ENCODE measurements at regions not wholly inside any gene's neighbourhood (a gene's known extent, or its start where the extent isn't known, plus 50 kb on each side); places are given as distances from the start of the nearest gene placed in this dataset.
"Not testable (repeated sequence)": the region's sequence is repeated elsewhere in the genome, so short reads cannot be mapped to it uniquely, and the experiment has no call there.

DNA sequence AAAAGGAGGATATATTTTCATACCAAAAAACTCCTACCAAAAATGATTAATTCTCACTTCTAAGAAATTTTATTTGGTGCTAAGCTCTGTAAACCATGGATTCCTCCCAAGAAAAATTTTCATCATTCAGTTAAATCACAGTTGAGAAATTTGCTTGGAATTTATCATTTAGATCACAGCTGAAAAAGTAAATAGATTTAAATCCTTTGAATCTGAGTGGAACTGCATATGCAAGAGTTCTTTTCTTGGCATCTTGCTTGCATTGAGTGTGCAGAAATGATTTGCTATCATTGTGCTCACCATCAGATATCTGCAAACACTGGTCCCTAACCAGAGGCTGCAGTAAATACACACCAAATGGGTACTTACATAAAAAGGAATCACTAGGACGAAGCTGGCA is 836.1 kb upstream of the CDH6 start:
- H3K36me3 ChIP-seq = no peaks in the 10 kb centered on the region
- H3K4me3 ChIP-seq = no peak overlapping the region
- H3K4me1 ChIP-seq (ENCODE audit: low read depth) = no peaks in the 10 kb centered on the region
- no peak overlapping the region for H3K27ac ChIP-seq
- H3K9me3 ChIP-seq (ENCODE audit: low read depth) = no peaks in the 10 kb centered on the region
- TF ChIP-seq, protein P1, sequence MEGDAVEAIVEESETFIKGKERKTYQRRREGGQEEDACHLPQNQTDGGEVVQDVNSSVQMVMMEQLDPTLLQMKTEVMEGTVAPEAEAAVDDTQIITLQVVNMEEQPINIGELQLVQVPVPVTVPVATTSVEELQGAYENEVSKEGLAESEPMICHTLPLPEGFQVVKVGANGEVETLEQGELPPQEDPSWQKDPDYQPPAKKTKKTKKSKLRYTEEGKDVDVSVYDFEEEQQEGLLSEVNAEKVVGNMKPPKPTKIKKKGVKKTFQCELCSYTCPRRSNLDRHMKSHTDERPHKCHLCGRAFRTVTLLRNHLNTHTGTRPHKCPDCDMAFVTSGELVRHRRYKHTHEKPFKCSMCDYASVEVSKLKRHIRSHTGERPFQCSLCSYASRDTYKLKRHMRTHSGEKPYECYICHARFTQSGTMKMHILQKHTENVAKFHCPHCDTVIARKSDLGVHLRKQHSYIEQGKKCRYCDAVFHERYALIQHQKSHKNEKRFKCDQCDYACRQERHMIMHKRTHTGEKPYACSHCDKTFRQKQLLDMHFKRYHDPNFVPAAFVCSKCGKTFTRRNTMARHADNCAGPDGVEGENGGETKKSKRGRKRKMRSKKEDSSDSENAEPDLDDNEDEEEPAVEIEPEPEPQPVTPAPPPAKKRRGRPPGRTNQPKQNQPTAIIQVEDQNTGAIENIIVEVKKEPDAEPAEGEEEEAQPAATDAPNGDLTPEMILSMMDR (IDR thresholded peaks at IDR 0.05; ENCODE audit: low read depth, low read length) = no peak
- DNase-seq (ENCODE audit: low read depth in 1 of 2, low spot score in 1 of 2) = no peak
- H3K27me3 ChIP-seq = no peaks in the 10 kb centered on the region

DNA sequence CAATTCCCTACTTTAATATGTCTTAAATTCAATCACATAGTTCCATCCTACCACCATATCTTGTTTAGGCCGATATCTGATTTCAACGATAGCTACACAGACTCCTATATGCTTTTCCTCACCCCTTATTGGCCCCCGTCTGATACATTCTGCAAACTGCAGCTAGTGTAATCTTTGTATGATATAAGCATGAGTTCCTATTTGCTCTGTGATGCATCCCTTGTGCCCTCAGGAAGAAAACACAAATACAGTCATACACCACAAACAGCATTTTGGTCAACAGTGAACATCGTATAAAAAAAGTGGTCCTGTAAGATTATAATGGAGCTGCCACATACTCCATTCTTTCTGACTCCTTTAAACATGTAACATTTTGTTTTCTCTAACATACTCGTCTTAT is 837.8 kb upstream of the CDH6 start:
- Histone ChIP-seq H3K27me3 (no peaks in the 10 kb centered on the region), H3K36me3 (no peaks in the 10 kb centered on the region), H3K4me3 (no peak overlapping the region), H3K27ac (no peak overlapping the region), H3K4me1 (ENCODE audit: low read depth) (no peaks in the 10 kb centered on the region), H3K9me3 (ENCODE audit: low read depth) (no peaks in the 10 kb centered on the region)
- DNase-seq (ENCODE audit: low read depth in 1 of 2, low spot score in 1 of 2) = no peak
- TF ChIP-seq, protein P1 (IDR thresholded peaks at IDR 0.05; ENCODE audit: low read depth, low read length) = no peak

DNA sequence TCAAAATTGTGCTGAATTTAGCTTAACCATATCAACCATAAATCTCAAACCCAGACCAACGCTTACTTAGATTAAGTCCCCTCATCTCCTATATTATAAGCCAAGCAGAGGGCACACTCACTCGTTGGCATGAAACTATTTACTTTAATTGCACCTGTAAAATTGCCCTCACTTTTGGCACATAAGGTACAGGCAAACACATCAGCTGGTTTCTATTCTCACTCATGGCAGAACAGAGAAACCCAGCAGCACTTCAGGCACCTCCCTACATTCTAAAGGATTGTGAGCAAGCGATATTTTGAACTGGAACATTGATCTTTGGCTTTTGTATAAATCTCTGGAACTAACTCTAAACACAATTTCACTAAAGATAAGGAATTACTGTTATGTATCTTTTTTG is 845.6 kb upstream of the CDH6 start:
- TF ChIP-seq, protein P1 (IDR thresholded peaks at IDR 0.05; ENCODE audit: low read depth, low read length) = no peak
- DNase-seq (ENCODE audit: low read depth in 1 of 2, low spot score in 1 of 2) = no peak
- no peak overlapping the region for H3K27ac ChIP-seq
- H3K9me3 ChIP-seq (ENCODE audit: low read depth) = no peaks in the 10 kb centered on the region
- no peaks in the 10 kb centered on the region for H3K36me3 ChIP-seq
- no peaks in the 10 kb centered on the region for H3K4me1 ChIP-seq (ENCODE audit: low read depth)
- H3K27me3 ChIP-seq = no peaks in the 10 kb centered on the region
- no peak overlapping the region for H3K4me3 ChIP-seq

DNA sequence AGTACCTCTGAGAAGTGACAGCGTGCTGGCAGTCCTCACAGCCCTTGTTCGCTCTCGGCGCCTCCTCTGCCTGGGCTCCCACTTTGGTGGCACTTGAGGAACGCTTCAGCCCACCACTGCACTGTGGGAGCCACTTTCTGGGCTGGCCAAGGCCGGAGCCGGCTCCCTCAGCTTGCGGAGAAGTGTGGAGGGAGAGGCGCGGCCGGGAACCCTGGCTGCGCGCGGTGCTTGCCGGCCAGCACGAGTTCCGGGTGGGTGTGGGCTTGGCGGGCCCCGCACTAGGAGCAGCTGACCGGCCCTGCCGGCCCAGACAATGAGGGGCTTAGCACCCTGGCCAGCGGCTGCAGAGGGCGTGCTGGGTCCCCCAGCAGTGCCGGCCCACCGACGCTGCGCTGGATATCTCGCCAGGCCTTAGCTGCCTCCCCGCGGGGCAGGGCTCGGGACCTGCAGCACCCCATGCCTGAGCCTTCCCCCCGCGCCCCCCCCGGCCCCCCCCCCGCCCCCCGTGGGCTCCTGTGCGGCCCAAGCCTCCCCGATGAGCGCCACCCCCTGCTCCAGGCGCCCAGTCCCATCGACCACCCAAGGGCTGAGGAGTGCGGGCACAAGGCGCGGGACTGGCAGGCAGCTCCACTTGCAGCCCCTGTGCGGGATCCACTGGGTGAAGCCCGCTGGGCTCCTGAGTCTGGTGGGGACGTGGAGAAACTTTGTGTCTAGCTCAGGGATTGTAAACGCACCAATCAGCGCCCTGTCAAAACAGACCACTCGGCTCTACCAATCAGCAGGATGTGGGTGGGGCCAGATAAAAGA is 847.7 kb upstream of the CDH6 start:
- not testable (repeated sequence) for H3K4me1 ChIP-seq (ENCODE audit: low read depth); DNase-seq (ENCODE audit: low read depth in 1 of 2, low spot score in 1 of 2); H3K4me3 ChIP-seq; H3K9me3 ChIP-seq (ENCODE audit: low read depth); H3K36me3 ChIP-seq; H3K27ac ChIP-seq; H3K27me3 ChIP-seq

DNA sequence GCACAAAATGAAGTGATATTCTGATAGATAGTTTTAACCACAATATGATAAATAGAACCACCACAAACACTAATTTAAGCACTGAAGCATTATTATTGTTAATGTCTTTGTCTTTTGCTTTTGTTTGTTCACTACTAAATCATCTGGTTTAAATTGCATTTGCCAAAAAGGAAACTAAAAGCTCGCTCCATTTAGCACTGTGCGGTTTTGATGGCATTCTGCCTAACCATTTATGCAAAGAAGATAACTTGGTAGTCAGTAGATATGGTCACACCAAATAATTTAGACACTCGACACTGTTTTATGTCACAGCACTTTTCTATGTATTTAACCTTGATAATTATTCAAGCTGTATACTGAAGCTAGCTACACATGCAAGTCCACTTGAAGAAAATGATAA is 849.8 kb upstream of the CDH6 start:
- H3K9me3 ChIP-seq (ENCODE audit: low read depth) = no peaks in the 10 kb centered on the region
- H3K4me3 ChIP-seq = no peak overlapping the region
- H3K27ac ChIP-seq = no peak overlapping the region
- no peak for DNase-seq (ENCODE audit: low read depth in 1 of 2, low spot score in 1 of 2)
- no peaks in the 10 kb centered on the region for H3K36me3 ChIP-seq
- no peaks in the 10 kb centered on the region for H3K4me1 ChIP-seq (ENCODE audit: low read depth)
- no peaks in the 10 kb centered on the region for H3K27me3 ChIP-seq
- TF ChIP-seq, protein P1 (IDR thresholded peaks at IDR 0.05; ENCODE audit: low read depth, low read length) = no peak

DNA sequence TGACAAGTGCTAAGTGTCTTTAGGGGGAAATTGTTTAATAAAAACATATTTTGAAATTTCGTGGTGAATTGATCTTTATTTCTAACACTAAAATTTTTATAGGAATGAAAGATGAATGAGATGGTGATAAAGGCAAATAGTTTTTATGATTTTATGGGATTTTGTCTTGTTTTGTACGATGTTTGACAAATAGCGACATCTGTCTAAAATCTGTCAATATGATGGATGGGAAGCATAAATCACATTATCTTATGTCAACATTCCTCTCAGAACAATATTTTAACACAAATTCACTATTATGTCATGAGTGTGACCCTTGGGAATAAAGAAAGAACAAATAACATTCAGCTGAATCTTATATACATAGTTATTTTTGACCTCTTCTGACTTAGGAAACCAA is 852.0 kb upstream of the CDH6 start:
- Histone ChIP-seq H3K27ac (no peak overlapping the region), H3K36me3 (no peaks in the 10 kb centered on the region), H3K4me3 (no peak overlapping the region), H3K4me1 (ENCODE audit: low read depth) (no peaks in the 10 kb centered on the region), H3K9me3 (ENCODE audit: low read depth) (no peaks in the 10 kb centered on the region), H3K27me3 (no peaks in the 10 kb centered on the region)
- TF ChIP-seq, protein P1 (IDR thresholded peaks at IDR 0.05; ENCODE audit: low read depth, low read length) = no peak
- DNase-seq (ENCODE audit: low read depth in 1 of 2, low spot score in 1 of 2) = no peak

Data from cardiac muscle cell (in vitro differentiated cells and primary cell).